Right lobe of liver (tissue), 4 donors: ENCODE measurements at regions not wholly inside any gene's neighbourhood (a gene's known extent, or its start where the extent isn't known, plus 50 kb on each side); places are given as distances from the start of the nearest gene placed in this dataset.

Source experiments
- CTCF ChIP-seq, 4 donors: fragments of 200-600 bp in 3 of 4; fragments of 450-650 bp in 1 of 4; IDR thresholded peaks; one replicate each; pipeline versions ENCODE4 v1.5.1 to v1.8.0; 2016 to 2022; ENCODE audit warnings: antibody characterized with exemption in 4 of 4, mild to moderate bottlenecking in 2 of 4
- POLR2A ChIP-seq: fragments of 450-650 bp; IDR thresholded peaks from one replicate; pipeline ENCODE4 v1.6.1; 2017; ENCODE audit warnings: antibody characterized with exemption, mild to moderate bottlenecking
- donor health status: DM: no; HTN: no; CAD: no.
- donor health status: DM: no; HTN: no; CAD: no.
- donor health status: DM: no; HTN: yes; CAD: no.

GRCh38 chr7:32658467-32658869 lies 163.2 kb downstream of the AVL9 start:
- no peak for TF ChIP-seq CTCF (IDR thresholded peaks at IDR 0.05)
- TF ChIP-seq POLR2A, result no peak
